K562 (cell line): ENCODE measurements at regions not wholly inside any gene's neighbourhood (a gene's known extent, or its start where the extent isn't known, plus 50 kb on each side); places are given as distances from the start of the nearest gene placed in this dataset.

ENCODE experiments used
- ATAC-seq: fragments of 200-7000 bp; cut with Tn5 transposase; 3 replicates; pipeline ENCODE4 v1.9.1; 2020; ENCODE audit warnings: moderate library complexity
- BruUV-seq: library from RNA; stranded (reverse); fragments of 400-500 nt; replicated peaks from 2 replicates; lab custom pipeline; 2021; lab: Mats Ljungman, UMichigan
- CTCF ChIA-PET: fragments of 300-600 bp; formaldehyde crosslinking; extraction: SDS; loops from one replicate; lab custom pipeline; 2021; ENCODE audit warnings: low intra/inter-chr PET ratio; lab: Yijun Ruan, JAX
- POLR2A ChIA-PET: fragments of 300-600, 350-650 bp; sonication (Branson Sonifier 250); formaldehyde crosslinking; extraction: SDS; loops from one replicate; lab custom pipeline; 2021; ENCODE audit warnings: antibody characterized with exemption, inconsistent platforms; lab: Yijun Ruan, JAX
- DNase-seq, 4 experiments: peaks; one replicate each; pipeline versions ENCODE4 v3.0.0 to v3.0.0-alpha.2; 2011 to 2018; ENCODE audit warnings: low spot score in 3 of 4, mixed read lengths in 3 of 4; ENCODE audit errors: extremely low read depth in 1 of 4
- FAIRE-seq: peaks from 2 replicates; lab custom pipeline; 2011; peaks lifted over from hg19 to GRCh38; lab: Jason Lieb, UNC
- H2AFZ ChIP-seq: 2 replicates; pipeline ENCODE4 v1.6.0; 2011; ENCODE audit warnings: low read depth, low read length, control low read depth, inconsistent platforms
- H3K27ac ChIP-seq: fragments of 200-600 bp; 3 replicates; pipeline ENCODE4 v1.8.0; 2011; ENCODE audit warnings: low read depth, mild to moderate bottlenecking, control low read depth, inconsistent platforms, low read length, moderate library complexity, mixed read lengths; ENCODE audit errors: extremely low read depth
- H3K27me3 ChIP-seq, 2 experiments: fragments of 300-600 bp in 1 of 2; 2 replicates in 1 of 2; 3 replicates in 1 of 2; pipeline versions ENCODE4 v1.6.0 to v1.8.0; 2011; ENCODE audit warnings: inconsistent platforms in 2 of 2, low read length in 2 of 2, mild to moderate bottlenecking in 1 of 2, mixed read lengths in 1 of 2, moderate library complexity in 1 of 2; ENCODE audit not compliant: control insufficient read depth in 2 of 2, insufficient read depth in 2 of 2
- H3K36me3 ChIP-seq: fragments of 300-600 bp; 3 replicates; pipeline ENCODE4 v1.8.0; 2011; ENCODE audit warnings: mild to moderate bottlenecking, low read length, inconsistent platforms; ENCODE audit not compliant: control insufficient read depth, insufficient read depth
- H3K4me1 ChIP-seq, 2 experiments: fragments of 200-600 bp in 1 of 2; replicated peaks in 1 of 2; 2 replicates in 1 of 2; 3 replicates in 1 of 2; pipeline versions ENCODE4 v1.5.1 to v1.8.0; 2011; ENCODE audit warnings: inconsistent platforms in 2 of 2, low read length in 2 of 2, mild to moderate bottlenecking in 1 of 2, mixed read lengths in 1 of 2, moderate library complexity in 1 of 2; ENCODE audit not compliant: control insufficient read depth in 2 of 2, insufficient read depth in 2 of 2
- H3K4me2 ChIP-seq: 2 replicates; pipeline ENCODE4 v1.6.1; 2011; ENCODE audit warnings: low read length, control low read depth, inconsistent platforms, mixed read lengths; ENCODE audit not compliant: insufficient read depth
- H3K4me3 ChIP-seq: fragments of 200-600 bp; sonication (generic), shearing (Covaris generic); 2 replicates; pipeline ENCODE4 v1.5.1; 2016; ENCODE audit warnings: control low read depth, inconsistent platforms
- H3K79me2 ChIP-seq: fragments of 200-600 bp; 3 replicates; pipeline ENCODE4 v1.8.0; 2011; ENCODE audit warnings: low read length, inconsistent platforms; ENCODE audit not compliant: control insufficient read depth, insufficient read depth
- H3K9ac ChIP-seq, 2 experiments: 2 replicates each; pipeline versions ENCODE4 v1.6.0 to v1.6.1; 2011; ENCODE audit warnings: low read depth in 2 of 2, low read length in 2 of 2, control low read depth in 1 of 2, inconsistent platforms in 1 of 2, mild to moderate bottlenecking in 1 of 2, mixed read lengths in 1 of 2; ENCODE audit not compliant: insufficient read depth in 1 of 2
- H3K9me1 ChIP-seq: one replicate; pipeline ENCODE4 v1.6.0; 2011; ENCODE audit warnings: inconsistent platforms, mild to moderate bottlenecking, low read length, moderate library complexity; ENCODE audit not compliant: control insufficient read depth, insufficient read depth
- H3K9me3 ChIP-seq: replicated peaks from 2 replicates; pipeline ENCODE4 v1.5.1; 2011; ENCODE audit warnings: low read depth, low read length, inconsistent platforms; ENCODE audit not compliant: control insufficient read depth, insufficient read depth
- H4K20me1 ChIP-seq: replicated peaks from 2 replicates; pipeline ENCODE4 v1.6.1; 2011; ENCODE audit warnings: low read length, inconsistent platforms, mixed read lengths; ENCODE audit not compliant: control insufficient read depth, insufficient read depth
- ARNT ChIP-seq, 2 experiments: fragments of 450-650 bp; IDR thresholded peaks; 2 replicates each; pipeline ENCODE4 v1.6.1; 2016; ENCODE audit warnings: mild to moderate bottlenecking in 1 of 2
- COPS2 ChIP-seq: fragments of 450-650 bp; conservative IDR thresholded peaks from 2 replicates; pipeline ENCODE4 v1.6.1; 2016; ENCODE audit warnings: mild to moderate bottlenecking, moderate library complexity
- GTF3C2 ChIP-seq: IDR thresholded peaks from 3 replicates; pipeline ENCODE4 v1.6.1; 2011; ENCODE audit warnings: borderline replicate concordance, mild to moderate bottlenecking, moderate library complexity; ENCODE audit not compliant: insufficient read length; ENCODE audit errors: extremely low read depth
- IFI16 ChIP-seq: fragments of 250-450 bp; sonication (Bioruptor Pico); IDR thresholded peaks from 2 replicates; pipeline ENCODE4 v2.1.2; 2022; ENCODE audit warnings: mild to moderate bottlenecking, inconsistent platforms
- KAT2B ChIP-seq: IDR thresholded peaks from one replicate; pipeline ENCODE4 v1.6.1; 2012; ENCODE audit warnings: low read depth, mild to moderate bottlenecking, control low read depth, inconsistent platforms, low read length, moderate library complexity
- PHB ChIP-seq: fragments of 250-450 bp; sonication (Bioruptor Pico); IDR thresholded peaks from 2 replicates; pipeline ENCODE4 v1.5.0; 2021
- RBBP5 ChIP-seq: fragments of 200-600 bp; sonication (generic); IDR thresholded peaks from 2 replicates; pipeline ENCODE4 v1.6.1; 2012; ENCODE audit warnings: borderline replicate concordance, mild to moderate bottlenecking, low read length, control low read depth, inconsistent platforms; ENCODE audit not compliant: insufficient read depth, poor library complexity, severe bottlenecking
- TAF9B ChIP-seq: fragments of 450-650 bp; IDR thresholded peaks from 2 replicates; pipeline ENCODE4 v1.6.1; 2018; ENCODE audit warnings: mild to moderate bottlenecking; ENCODE audit not compliant: partially characterized antibody
- WGBS: fragments of 100-300 bp; shearing (Covaris generic); methylation state at CpG from one replicate; pipeline ENCODE4 v1.1.6; 2016; ENCODE audit warnings: low coverage, mixed read lengths; ENCODE audit not compliant: insufficient coverage; ENCODE audit errors: missing lambda C conversion rate; 5-methylcytosine and 5-hydroxymethylcytosine counted together
- in situ Hi-C: fragments of 300-500 bp; cut with MboI; formaldehyde crosslinking; loops from 4 replicates; pipeline ENCODE4 v1.15.0; 2018; ENCODE audit warnings: inconsistent platforms, mixed read lengths
- intact Hi-C: fragments of 100-400 bp; cut with micrococcal nuclease; formaldehyde crosslinking; loops from 2 replicates; pipeline ENCODE4 v1.14.2; 2022
- TF ChIP-seq, protein P1 (sequence below), 2 experiments: fragments of 450-650 bp in 1 of 2; sonication (generic) in 1 of 2; formaldehyde crosslinking in 1 of 2; IDR thresholded peaks; 2 replicates each; pipeline versions ENCODE4 v1.7.1 to v1.9.0; 2016 to 2022; ENCODE audit warnings: inconsistent platforms in 1 of 2, mild to moderate bottlenecking in 1 of 2, missing genetic modification reagents in 1 of 2

DNA sequence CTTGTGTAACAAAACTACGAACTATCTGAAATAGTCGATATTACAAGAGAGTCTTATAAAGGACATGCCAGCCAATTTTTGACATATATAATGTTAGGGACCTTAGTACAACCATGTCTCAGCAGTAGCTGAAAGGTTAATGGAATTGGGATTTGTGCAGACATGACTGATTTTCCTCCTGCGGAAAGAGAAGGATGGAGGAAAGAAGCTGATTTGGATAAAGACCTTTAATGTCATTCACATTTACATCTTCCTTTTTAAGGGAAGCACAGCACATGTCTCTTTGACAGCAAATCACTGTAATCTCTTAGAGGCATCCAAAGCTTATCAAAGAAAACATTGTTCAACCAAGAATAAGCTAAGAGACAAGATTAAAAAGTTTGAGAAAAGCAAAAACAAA, 1976.2 kb upstream of the IGFBP7 start:
- CTCF ChIA-PET = no interaction called here
- Histone ChIP-seq H2AFZ (no peak overlapping the region), H3K4me1 (no peaks in the 10 kb centered on the region), H3K79me2 (no peaks in the 10 kb centered on the region), H3K9me1 (no peaks in the 10 kb centered on the region), H3K4me3 (no peak overlapping the region), H3K36me3 (no peaks in the 10 kb centered on the region), H4K20me1 (no peaks in the 10 kb centered on the region), H3K9me3 (no peaks in the 10 kb centered on the region), H3K4me2 (no peak overlapping the region), H3K27me3 (no peaks in the 10 kb centered on the region), H3K27ac (no peak overlapping the region), H3K9ac (no peak overlapping the region)
- FAIRE-seq (no peak), ATAC-seq (no peak), DNase-seq (no peak)
- TF ChIP-seq IFI16 (no peak), KAT2B (no peak), ARNT (IDR thresholded peaks at IDR 0.05) (no peak), GTF3C2 (no peak), RBBP5 (no peak), COPS2 (no peak), TAF9B (no peak), PHB (no peak)
- TF ChIP-seq, protein P1, sequence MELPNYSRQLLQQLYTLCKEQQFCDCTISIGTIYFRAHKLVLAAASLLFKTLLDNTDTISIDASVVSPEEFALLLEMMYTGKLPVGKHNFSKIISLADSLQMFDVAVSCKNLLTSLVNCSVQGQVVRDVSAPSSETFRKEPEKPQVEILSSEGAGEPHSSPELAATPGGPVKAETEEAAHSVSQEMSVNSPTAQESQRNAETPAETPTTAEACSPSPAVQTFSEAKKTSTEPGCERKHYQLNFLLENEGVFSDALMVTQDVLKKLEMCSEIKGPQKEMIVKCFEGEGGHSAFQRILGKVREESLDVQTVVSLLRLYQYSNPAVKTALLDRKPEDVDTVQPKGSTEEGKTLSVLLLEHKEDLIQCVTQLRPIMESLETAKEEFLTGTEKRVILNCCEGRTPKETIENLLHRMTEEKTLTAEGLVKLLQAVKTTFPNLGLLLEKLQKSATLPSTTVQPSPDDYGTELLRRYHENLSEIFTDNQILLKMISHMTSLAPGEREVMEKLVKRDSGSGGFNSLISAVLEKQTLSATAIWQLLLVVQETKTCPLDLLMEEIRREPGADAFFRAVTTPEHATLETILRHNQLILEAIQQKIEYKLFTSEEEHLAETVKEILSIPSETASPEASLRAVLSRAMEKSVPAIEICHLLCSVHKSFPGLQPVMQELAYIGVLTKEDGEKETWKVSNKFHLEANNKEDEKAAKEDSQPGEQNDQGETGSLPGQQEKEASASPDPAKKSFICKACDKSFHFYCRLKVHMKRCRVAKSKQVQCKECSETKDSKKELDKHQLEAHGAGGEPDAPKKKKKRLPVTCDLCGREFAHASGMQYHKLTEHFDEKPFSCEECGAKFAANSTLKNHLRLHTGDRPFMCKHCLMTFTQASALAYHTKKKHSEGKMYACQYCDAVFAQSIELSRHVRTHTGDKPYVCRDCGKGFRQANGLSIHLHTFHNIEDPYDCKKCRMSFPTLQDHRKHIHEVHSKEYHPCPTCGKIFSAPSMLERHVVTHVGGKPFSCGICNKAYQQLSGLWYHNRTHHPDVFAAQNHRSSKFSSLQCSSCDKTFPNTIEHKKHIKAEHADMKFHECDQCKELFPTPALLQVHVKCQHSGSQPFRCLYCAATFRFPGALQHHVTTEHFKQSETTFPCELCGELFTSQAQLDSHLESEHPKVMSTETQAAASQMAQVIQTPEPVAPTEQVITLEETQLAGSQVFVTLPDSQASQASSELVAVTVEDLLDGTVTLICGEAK (IDR thresholded peaks at IDR 0.05) = no peak
- TF ChIP-seq, protein P1 (CRISPR knock-in tag; IDR thresholded peaks at IDR 0.05) = no peak
- WGBS = 2% methylated on average over 3 of the region's 3 CpGs
- POLR2A ChIA-PET = no interaction called here
- no TSS peak for BruUV-seq
- in situ Hi-C loops (no loop called here), intact Hi-C loops (no loop called here)
